ENCODE measurements at regions not wholly inside any gene's neighbourhood (a gene's known extent, or its start where the extent isn't known, plus 50 kb on each side); places are given as distances from the start of the nearest gene placed in this dataset.

- Mint-ChIP-seq H3K27me3 (no peaks in the 10 kb centered on the region), H3K4me3 (no peak overlapping the region), H3K4me1 (ENCODE audit: low read depth) (peaks cover 15% of the 10 kb centered on the region), H3K36me3 (ENCODE audit: low read depth) (no peaks in the 10 kb centered on the region), H3K27ac (no peak overlapping the region), H3K9me3 (no peaks in the 10 kb centered on the region)
- TF ChIP-seq CTCF (IDR thresholded peaks at IDR 0.05) = no peak
- intact Hi-C loops (cut with micrococcal nuclease) = no loop called here
- ChIA-PET CTCF (interaction anchor here (4.2 kb wide), 1 partner anchor 220 kb away, joined by 18 read pairs; no protein-coding TSS in a partner anchor), POLR2A (no interaction called here)
- DNase-seq = no peak
- no peak for ATAC-seq
Observed at GRCh38 chr2:126748188-126748760, 92.3 kb downstream of the GYPC start.

- intact Hi-C loops (cut with micrococcal nuclease) = no loop called here
- Mint-ChIP-seq H3K36me3 (ENCODE audit: low read depth) (no peaks in the 10 kb centered on the region), H3K9me3 (no peaks in the 10 kb centered on the region), H3K4me3 (no peak overlapping the region), H3K27ac (no peak overlapping the region), H3K4me1 (ENCODE audit: low read depth) (peaks cover 17% of the 10 kb centered on the region), H3K27me3 (no peaks in the 10 kb centered on the region)
- ATAC-seq (peak; percentile 10), DNase-seq (no peak)
- ChIA-PET POLR2A (no interaction called here), CTCF (interaction anchor here (4.2 kb wide), 1 partner anchor 221 kb away, joined by 18 read pairs; no protein-coding TSS in a partner anchor)
- no peak for TF ChIP-seq CTCF (IDR thresholded peaks at IDR 0.05)
Observed at GRCh38 chr2:126748929-126749518, 93.1 kb downstream of the GYPC start.

GRCh38 chr2:126749537-126749936 lies 93.6 kb downstream of the GYPC start:
- POLR2A ChIA-PET = no interaction called here
- peak; percentile 28 for DNase-seq
- no peak overlapping the region for H3K4me3 Mint-ChIP-seq

GRCh38 chr2:126750506-126750905 lies 94.5 kb downstream of the GYPC start:
- CTCF ChIA-PET = interaction anchor here (1.1 to 4.2 kb wide), 2 partner anchors 217 to 222 kb away, joined by 3 to 18 read pairs; no protein-coding TSS in a partner anchor
- Mint-ChIP-seq H3K4me1 (ENCODE audit: low read depth) (peaks cover 24% of the 10 kb centered on the region), H3K36me3 (ENCODE audit: low read depth) (no peaks in the 10 kb centered on the region), H3K27ac (no peak overlapping the region), H3K9me3 (no peaks in the 10 kb centered on the region), H3K4me3 (no peak overlapping the region), H3K27me3 (no peaks in the 10 kb centered on the region)
- TF ChIP-seq CTCF (IDR thresholded peaks at IDR 0.05) = no peak
- intact Hi-C loops (cut with micrococcal nuclease) = no loop called here
- ATAC-seq = no peak
- POLR2A ChIA-PET = no interaction called here
- DNase-seq = no peak

More at GRCh38 chr2:126749537-126749936, 93.6 kb downstream of the GYPC start:
- CTCF ChIA-PET = interaction anchor here (1.1 to 4.2 kb wide), 2 partner anchors 216 to 221 kb away, joined by 3 to 18 read pairs; no protein-coding TSS in a partner anchor
- H3K4me1 Mint-ChIP-seq (ENCODE audit: low read depth) = peaks cover 22% of the 10 kb centered on the region
- intact Hi-C loops (cut with micrococcal nuclease) = no loop called here
- TF ChIP-seq CTCF (IDR thresholded peaks at IDR 0.05) = no peak
- no peaks in the 10 kb centered on the region for H3K9me3 Mint-ChIP-seq
- no peaks in the 10 kb centered on the region for H3K36me3 Mint-ChIP-seq (ENCODE audit: low read depth)
- peak; percentile 60 for ATAC-seq
- no peaks in the 10 kb centered on the region for H3K27me3 Mint-ChIP-seq
- H3K27ac Mint-ChIP-seq = no peak overlapping the region

- POLR2A ChIA-PET = no interaction called here
- TF ChIP-seq CTCF (IDR thresholded peaks at IDR 0.05) = no peak
- H3K36me3 Mint-ChIP-seq (ENCODE audit: low read depth) = no peaks in the 10 kb centered on the region
- CTCF ChIA-PET = interaction anchor here (4.2 kb wide), 1 partner anchor 223 kb away, joined by 18 read pairs; no protein-coding TSS in a partner anchor
- no peak overlapping the region for H3K4me3 Mint-ChIP-seq
- H3K9me3 Mint-ChIP-seq = no peaks in the 10 kb centered on the region
- H3K4me1 Mint-ChIP-seq (ENCODE audit: low read depth) = peaks cover 24% of the 10 kb centered on the region
- intact Hi-C loops (cut with micrococcal nuclease) = no loop called here
- no peak overlapping the region for H3K27ac Mint-ChIP-seq
- DNase-seq (no peak), ATAC-seq (no peak)
- H3K27me3 Mint-ChIP-seq = no peaks in the 10 kb centered on the region
Observed at GRCh38 chr2:126751477-126751876, 95.5 kb downstream of the GYPC start.
